Trophoblast cell (in vitro differentiated cells and primary cell): ENCODE measurements at regions not wholly inside any gene's neighbourhood (a gene's known extent, or its start where the extent isn't known, plus 50 kb on each side); places are given as distances from the start of the nearest gene placed in this dataset.

Source experiments
- DNase-seq, 2 donors: peaks; one replicate each; pipeline ENCODE4 v3.0.0-alpha.2; 2016
- H2AFZ ChIP-seq: 2 replicates; pipeline ENCODE4 v1.6.1; 2013; ENCODE audit warnings: low read length, moderate library complexity, mild to moderate bottlenecking; ENCODE audit not compliant: insufficient read depth, poor library complexity
- H2AK5ac ChIP-seq: 2 replicates; pipeline ENCODE4 v1.6.1; 2013; ENCODE audit warnings: mild to moderate bottlenecking, low read length
- H2BK120ac ChIP-seq: 2 replicates; pipeline ENCODE4 v1.6.1; 2013; ENCODE audit warnings: low read length, mild to moderate bottlenecking, moderate library complexity; ENCODE audit not compliant: insufficient read depth, poor library complexity
- H2BK12ac ChIP-seq: 2 replicates; pipeline ENCODE4 v1.6.1; 2013; ENCODE audit warnings: mild to moderate bottlenecking, low read length, moderate library complexity
- H2BK5ac ChIP-seq: 2 replicates; pipeline ENCODE4 v1.6.1; 2013; ENCODE audit warnings: low read length, low read depth, moderate library complexity, mild to moderate bottlenecking; ENCODE audit not compliant: poor library complexity
- H3K14ac ChIP-seq: 2 replicates; pipeline ENCODE4 v1.6.1; 2013; ENCODE audit warnings: mild to moderate bottlenecking, low read length
- H3K18ac ChIP-seq: 2 replicates; pipeline ENCODE4 v1.6.1; 2013; ENCODE audit warnings: mild to moderate bottlenecking, low read length
- H3K23ac ChIP-seq: 2 replicates; pipeline ENCODE4 v1.6.1; 2013; ENCODE audit warnings: low read length
- H3K27ac ChIP-seq: 2 replicates; pipeline ENCODE4 v1.5.1; 2013; ENCODE audit warnings: low read depth, mild to moderate bottlenecking, inconsistent platforms, low read length, moderate library complexity
- H3K27me3 ChIP-seq: 2 replicates; pipeline ENCODE4 v1.6.1; 2013; ENCODE audit warnings: inconsistent platforms, mild to moderate bottlenecking, low read length, moderate library complexity; ENCODE audit not compliant: insufficient read depth
- H3K36me3 ChIP-seq, 2 experiments: 1 replicate in 1 of 2; 2 replicates in 1 of 2; pipeline ENCODE4 v1.6.1; 2013; ENCODE audit warnings: low read length in 2 of 2, mild to moderate bottlenecking in 2 of 2, moderate library complexity in 1 of 2; ENCODE audit not compliant: insufficient read depth in 2 of 2, control insufficient read depth in 1 of 2
- H3K4ac ChIP-seq: 2 replicates; pipeline ENCODE4 v1.6.1; 2013; ENCODE audit warnings: low read depth, mild to moderate bottlenecking, low read length, moderate library complexity
- H3K4me1 ChIP-seq, 2 experiments: 1 replicate in 1 of 2; 2 replicates in 1 of 2; pipeline ENCODE4 v1.6.1; 2013; ENCODE audit warnings: low read length in 2 of 2, mild to moderate bottlenecking in 2 of 2, moderate library complexity in 1 of 2; ENCODE audit not compliant: insufficient read depth in 2 of 2, control insufficient read depth in 1 of 2
- H3K4me2 ChIP-seq: 2 replicates; pipeline ENCODE4 v1.6.1; 2013; ENCODE audit warnings: inconsistent platforms, mild to moderate bottlenecking, low read length, moderate library complexity
- H3K4me3 ChIP-seq: 2 replicates; pipeline ENCODE4 v1.5.1; 2013; ENCODE audit warnings: mild to moderate bottlenecking, low read depth, low read length, inconsistent platforms
- H3K79me1 ChIP-seq: one replicate; pipeline ENCODE4 v1.6.1; 2013; ENCODE audit warnings: low read length
- H3K79me2 ChIP-seq: 2 replicates; pipeline ENCODE4 v1.6.1; 2013; ENCODE audit warnings: low read length, mild to moderate bottlenecking; ENCODE audit not compliant: control insufficient read depth, insufficient read depth, poor library complexity
- H3K9ac ChIP-seq: 2 replicates; pipeline ENCODE4 v1.6.1; 2013; ENCODE audit warnings: mild to moderate bottlenecking, low read length
- H3K9me3 ChIP-seq: 2 replicates; pipeline ENCODE4 v1.6.1; 2013; ENCODE audit warnings: low read depth, mild to moderate bottlenecking, control low read depth, inconsistent platforms, low read length; ENCODE audit not compliant: insufficient read depth
- H4K12ac ChIP-seq: 2 replicates; pipeline ENCODE4 v1.6.1; 2013; ENCODE audit warnings: low read depth, mild to moderate bottlenecking, low read length, moderate library complexity
- H4K8ac ChIP-seq: 2 replicates; pipeline ENCODE4 v1.6.1; 2013; ENCODE audit warnings: low read depth, mild to moderate bottlenecking, low read length, moderate library complexity
- H4K91ac ChIP-seq: one replicate; pipeline ENCODE4 v1.6.1; 2013; ENCODE audit warnings: low read depth, mild to moderate bottlenecking, low read length, moderate library complexity
- WGBS: extraction: QIAGEN DNeasy Blood & Tissue Kit; methylation state at CpG from one replicate; pipeline ENCODE4 v1.1.7; 2013; ENCODE audit warnings: missing lambda C conversion rate; ENCODE audit not compliant: insufficient read length, insufficient coverage; ENCODE audit errors: extremely low coverage; 5-methylcytosine and 5-hydroxymethylcytosine counted together

GRCh38 chr9:79884546-79884945 is 312.8 kb downstream of the TLE4 start:
- no peak overlapping the region for H3K14ac ChIP-seq
- no peak overlapping the region for H2BK5ac ChIP-seq
- H3K4me1 ChIP-seq: no peaks in the 10 kb centered on the region
- DNase-seq: no peak
- H3K79me2 ChIP-seq: no peaks in the 10 kb centered on the region
- no peaks in the 10 kb centered on the region for H3K9me3 ChIP-seq
- H3K27ac ChIP-seq: no peak overlapping the region
- H3K9ac ChIP-seq: no peak overlapping the region
- no peak overlapping the region for H3K4me2 ChIP-seq
- H2AFZ ChIP-seq: no peak overlapping the region
- no peaks in the 10 kb centered on the region for H3K79me1 ChIP-seq
- H3K27me3 ChIP-seq: no peaks in the 10 kb centered on the region
- no peak overlapping the region for H4K12ac ChIP-seq
- no peak overlapping the region for H2BK12ac ChIP-seq
- no peak overlapping the region for H3K18ac ChIP-seq
- no peak overlapping the region for H2AK5ac ChIP-seq
- no peak overlapping the region for H3K4ac ChIP-seq
- H4K8ac ChIP-seq: no peak overlapping the region
- H2BK120ac ChIP-seq: no peak overlapping the region
- no CpG with 5 or more reads among the region's 4 CpGs for WGBS
- no peak overlapping the region for H4K91ac ChIP-seq
- no peak overlapping the region for H3K4me3 ChIP-seq
- H3K23ac ChIP-seq: no peak overlapping the region
- H3K36me3 ChIP-seq: no peaks in the 10 kb centered on the region

GRCh38 chr9:79883073-79883645 is 311.4 kb downstream of the TLE4 start:
- Histone ChIP-seq H3K4me1 (no peaks in the 10 kb centered on the region), H2BK12ac (no peak overlapping the region), H3K4me3 (no peak overlapping the region), H3K23ac (no peak overlapping the region), H3K79me1 (no peaks in the 10 kb centered on the region), H3K27ac (no peak overlapping the region), H3K9ac (no peak overlapping the region), H3K4ac (no peak overlapping the region), H3K27me3 (no peaks in the 10 kb centered on the region), H3K18ac (no peak overlapping the region), H3K36me3 (no peaks in the 10 kb centered on the region), H3K14ac (no peak overlapping the region), H3K4me2 (no peak overlapping the region), H4K91ac (no peak overlapping the region), H2BK5ac (no peak overlapping the region), H3K9me3 (no peaks in the 10 kb centered on the region), H2AFZ (no peak overlapping the region), H4K8ac (no peak overlapping the region), H2AK5ac (no peak overlapping the region), H3K79me2 (no peaks in the 10 kb centered on the region), H4K12ac (no peak overlapping the region), H2BK120ac (no peak overlapping the region)
- WGBS: no CpG with 5 or more reads among the region's 3 CpGs
- DNase-seq: no peak

- H3K79me2 ChIP-seq: no peaks in the 10 kb centered on the region
- H3K36me3 ChIP-seq: no peaks in the 10 kb centered on the region
- H2AK5ac ChIP-seq: no peak overlapping the region
- H3K79me1 ChIP-seq: no peaks in the 10 kb centered on the region
- no peak overlapping the region for H3K4me3 ChIP-seq
- H3K18ac ChIP-seq: no peak overlapping the region
- H3K14ac ChIP-seq: no peak overlapping the region
- H3K9me3 ChIP-seq: no peaks in the 10 kb centered on the region
- DNase-seq: no peak
- no peak overlapping the region for H2BK12ac ChIP-seq
- H3K23ac ChIP-seq: no peak overlapping the region
- no peak overlapping the region for H2AFZ ChIP-seq
- H3K4ac ChIP-seq: no peak overlapping the region
- no peak overlapping the region for H3K27ac ChIP-seq
- H4K91ac ChIP-seq: no peak overlapping the region
- no peak overlapping the region for H2BK120ac ChIP-seq
- H3K4me2 ChIP-seq: no peak overlapping the region
- no peaks in the 10 kb centered on the region for H3K27me3 ChIP-seq
- H2BK5ac ChIP-seq: no peak overlapping the region
- H4K12ac ChIP-seq: no peak overlapping the region
- H4K8ac ChIP-seq: no peak overlapping the region
- H3K4me1 ChIP-seq: no peaks in the 10 kb centered on the region
- no peak overlapping the region for H3K9ac ChIP-seq
These were observed 308.9 kb downstream of the TLE4 start for GRCh38 chr9:79880626-79881025.

- Histone ChIP-seq H2AK5ac (no peak overlapping the region), H2BK120ac (no peak overlapping the region), H2BK5ac (no peak overlapping the region), H3K4me2 (no peak overlapping the region), H3K79me2 (no peaks in the 10 kb centered on the region), H3K14ac (no peak overlapping the region), H4K8ac (no peak overlapping the region), H3K4ac (no peak overlapping the region), H3K9ac (no peak overlapping the region), H3K4me1 (no peaks in the 10 kb centered on the region), H3K36me3 (no peaks in the 10 kb centered on the region), H2AFZ (no peak overlapping the region), H4K91ac (no peak overlapping the region), H3K27ac (no peak overlapping the region), H3K79me1 (no peaks in the 10 kb centered on the region), H3K18ac (no peak overlapping the region), H3K9me3 (no peaks in the 10 kb centered on the region), H2BK12ac (no peak overlapping the region), H3K27me3 (no peaks in the 10 kb centered on the region), H3K23ac (no peak overlapping the region), H4K12ac (no peak overlapping the region), H3K4me3 (no peak overlapping the region)
- WGBS: no CpG with 5 or more reads among the region's 3 CpGs
- peak in 1 of 2 donors; percentile 8 for DNase-seq
These were observed 306.3 kb downstream of the TLE4 start for GRCh38 chr9:79877943-79878602.
